ENCODE measurements at regions not wholly inside any gene's neighbourhood (a gene's known extent, or its start where the extent isn't known, plus 50 kb on each side); places are given as distances from the start of the nearest gene placed in this dataset.

DNA sequence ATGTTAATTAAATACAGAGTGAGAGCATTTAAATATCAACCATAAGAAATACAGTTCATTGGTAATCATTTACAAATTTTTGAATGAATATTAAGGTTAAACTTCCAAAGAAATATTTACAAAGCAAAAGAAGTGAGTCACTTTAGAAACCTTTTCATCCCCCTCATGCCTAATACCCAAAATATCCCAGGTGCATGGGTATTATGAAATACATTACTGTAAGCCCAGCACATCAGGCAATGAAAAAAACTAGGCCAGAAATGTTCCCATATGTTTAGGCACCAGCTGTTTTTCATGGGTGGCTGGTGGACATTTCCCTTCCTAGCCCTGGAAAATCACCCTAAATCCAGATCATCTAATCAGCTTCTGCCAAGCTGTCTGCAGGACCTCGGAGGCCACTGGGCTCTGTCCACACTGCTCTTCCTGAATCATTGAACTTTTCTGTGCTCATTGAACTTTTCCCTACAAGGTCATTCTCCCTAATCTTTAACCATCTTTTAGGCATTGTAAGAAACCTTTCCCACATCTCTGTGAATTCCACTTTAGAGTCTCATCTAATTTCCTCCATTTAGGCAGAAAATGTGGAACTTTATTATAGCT, 145.3 kb upstream of the STXBP5 start:
- TF ChIP-seq, protein P1, sequence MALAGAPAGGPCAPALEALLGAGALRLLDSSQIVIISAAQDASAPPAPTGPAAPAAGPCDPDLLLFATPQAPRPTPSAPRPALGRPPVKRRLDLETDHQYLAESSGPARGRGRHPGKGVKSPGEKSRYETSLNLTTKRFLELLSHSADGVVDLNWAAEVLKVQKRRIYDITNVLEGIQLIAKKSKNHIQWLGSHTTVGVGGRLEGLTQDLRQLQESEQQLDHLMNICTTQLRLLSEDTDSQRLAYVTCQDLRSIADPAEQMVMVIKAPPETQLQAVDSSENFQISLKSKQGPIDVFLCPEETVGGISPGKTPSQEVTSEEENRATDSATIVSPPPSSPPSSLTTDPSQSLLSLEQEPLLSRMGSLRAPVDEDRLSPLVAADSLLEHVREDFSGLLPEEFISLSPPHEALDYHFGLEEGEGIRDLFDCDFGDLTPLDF (CRISPR knock-in tag; IDR thresholded peaks at IDR 0.05) = no peak
- TF ChIP-seq ELF4 (CRISPR knock-in tag; IDR thresholded peaks at IDR 0.05; ENCODE audit: low read depth) = no peak
- no peak for TF ChIP-seq FOXK1 (CRISPR knock-in tag; IDR thresholded peaks at IDR 0.05)
- TF ChIP-seq JUN (CRISPR knock-in tag; IDR thresholded peaks at IDR 0.05) = no peak
- no peak for TF ChIP-seq ZNF281 (CRISPR knock-in tag; IDR thresholded peaks at IDR 0.05)
- TF ChIP-seq ZNF671 (CRISPR knock-in tag; IDR thresholded peaks at IDR 0.05) = no peak
- no peak for TF ChIP-seq SOX15 (CRISPR knock-in tag; IDR thresholded peaks at IDR 0.05)
- TF ChIP-seq PREB (CRISPR knock-in tag; IDR thresholded peaks at IDR 0.05; ENCODE audit: borderline replicate concordance) = no peak
- no peak for TF ChIP-seq KAT7 (CRISPR knock-in tag; IDR thresholded peaks at IDR 0.05; ENCODE audit: borderline replicate concordance)
- TF ChIP-seq, protein P2, sequence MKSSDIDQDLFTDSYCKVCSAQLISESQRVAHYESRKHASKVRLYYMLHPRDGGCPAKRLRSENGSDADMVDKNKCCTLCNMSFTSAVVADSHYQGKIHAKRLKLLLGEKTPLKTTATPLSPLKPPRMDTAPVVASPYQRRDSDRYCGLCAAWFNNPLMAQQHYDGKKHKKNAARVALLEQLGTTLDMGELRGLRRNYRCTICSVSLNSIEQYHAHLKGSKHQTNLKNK (CRISPR knock-in tag; IDR thresholded peaks at IDR 0.05) = no peak
- no peak for TF ChIP-seq MXD4 (CRISPR knock-in tag; IDR thresholded peaks at IDR 0.05; ENCODE audit: borderline replicate concordance)
- no peak for TF ChIP-seq ESRRA (CRISPR knock-in tag; IDR thresholded peaks at IDR 0.05; ENCODE audit: borderline replicate concordance)
- no peak for TF ChIP-seq TEAD4 (CRISPR knock-in tag; IDR thresholded peaks at IDR 0.05)
- no peak for TF ChIP-seq RORB (CRISPR knock-in tag; IDR thresholded peaks at IDR 0.05)
- no peak for TF ChIP-seq HMGA2 (CRISPR knock-in tag; IDR thresholded peaks at IDR 0.05)
- TF ChIP-seq SMAD4 (CRISPR knock-in tag; IDR thresholded peaks at IDR 0.05) = no peak
- TF ChIP-seq, protein P3, sequence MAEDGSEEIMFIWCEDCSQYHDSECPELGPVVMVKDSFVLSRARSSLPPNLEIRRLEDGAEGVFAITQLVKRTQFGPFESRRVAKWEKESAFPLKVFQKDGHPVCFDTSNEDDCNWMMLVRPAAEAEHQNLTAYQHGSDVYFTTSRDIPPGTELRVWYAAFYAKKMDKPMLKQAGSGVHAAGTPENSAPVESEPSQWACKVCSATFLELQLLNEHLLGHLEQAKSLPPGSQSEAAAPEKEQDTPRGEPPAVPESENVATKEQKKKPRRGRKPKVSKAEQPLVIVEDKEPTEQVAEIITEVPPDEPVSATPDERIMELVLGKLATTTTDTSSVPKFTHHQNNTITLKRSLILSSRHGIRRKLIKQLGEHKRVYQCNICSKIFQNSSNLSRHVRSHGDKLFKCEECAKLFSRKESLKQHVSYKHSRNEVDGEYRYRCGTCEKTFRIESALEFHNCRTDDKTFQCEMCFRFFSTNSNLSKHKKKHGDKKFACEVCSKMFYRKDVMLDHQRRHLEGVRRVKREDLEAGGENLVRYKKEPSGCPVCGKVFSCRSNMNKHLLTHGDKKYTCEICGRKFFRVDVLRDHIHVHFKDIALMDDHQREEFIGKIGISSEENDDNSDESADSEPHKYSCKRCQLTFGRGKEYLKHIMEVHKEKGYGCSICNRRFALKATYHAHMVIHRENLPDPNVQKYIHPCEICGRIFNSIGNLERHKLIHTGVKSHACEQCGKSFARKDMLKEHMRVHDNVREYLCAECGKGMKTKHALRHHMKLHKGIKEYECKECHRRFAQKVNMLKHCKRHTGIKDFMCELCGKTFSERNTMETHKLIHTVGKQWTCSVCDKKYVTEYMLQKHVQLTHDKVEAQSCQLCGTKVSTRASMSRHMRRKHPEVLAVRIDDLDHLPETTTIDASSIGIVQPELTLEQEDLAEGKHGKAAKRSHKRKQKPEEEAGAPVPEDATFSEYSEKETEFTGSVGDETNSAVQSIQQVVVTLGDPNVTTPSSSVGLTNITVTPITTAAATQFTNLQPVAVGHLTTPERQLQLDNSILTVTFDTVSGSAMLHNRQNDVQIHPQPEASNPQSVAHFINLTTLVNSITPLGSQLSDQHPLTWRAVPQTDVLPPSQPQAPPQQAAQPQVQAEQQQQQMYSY (CRISPR knock-in tag; IDR thresholded peaks at IDR 0.05) = no peak
- no peak for TF ChIP-seq RELA (CRISPR knock-in tag; IDR thresholded peaks at IDR 0.05; ENCODE audit: borderline replicate concordance)
- no peak for TF ChIP-seq MYBL2 (CRISPR knock-in tag; IDR thresholded peaks at IDR 0.05)
- H3K9me3 Mint-ChIP-seq = no peaks in the 10 kb centered on the region; the same call in 1 of the 2 replicates
- peaks cover 22% of the 10 kb centered on the region for H3K4me1 Mint-ChIP-seq
- H3K27me3 Mint-ChIP-seq (ENCODE audit: low read depth) = no peaks in the 10 kb centered on the region
- ATAC-seq = no peak
- no peaks in the 10 kb centered on the region for H3K36me3 Mint-ChIP-seq
- H3K27ac Mint-ChIP-seq = no peak overlapping the region
- no peak overlapping the region for H3K4me3 Mint-ChIP-seq
- DNase-seq (ENCODE audit: low spot score) = no peak
- ChIA-PET CTCF (interaction anchor here (1.0 kb wide), 1 partner anchor 32 kb away, joined by 5 read pairs; no protein-coding TSS in a partner anchor), POLR2A (no interaction called here)

All from WTC11 (cell line).